Heart left ventricle (tissue), 13 donors: ENCODE measurements at regions not wholly inside any gene's neighbourhood (a gene's known extent, or its start where the extent isn't known, plus 50 kb on each side); places are given as distances from the start of the nearest gene placed in this dataset.

Source experiments
- POLR2A ChIP-seq, 2 donors: fragments of 450-650 bp; IDR thresholded peaks; one replicate each; pipeline ENCODE4 v1.6.1; 2017; ENCODE audit warnings: antibody characterized with exemption in 2 of 2, mild to moderate bottlenecking in 2 of 2, moderate library complexity in 2 of 2
- TF ChIP-seq, protein P1 (sequence below), 12 donors: fragments of 200-600 bp; sonication (generic) in 4 of 12; IDR thresholded peaks; one replicate each; pipeline versions ENCODE4 v1.5.0 to v1.8.0; 2018 to 2022; ENCODE audit warnings: antibody characterized with exemption in 12 of 12, mild to moderate bottlenecking in 5 of 12
- donor health status: ischemic (EF 13 %, LVEDD 7.1; RV severe dilation, severe dysfunction).
- donor health status: DM: no; HTN: yes; CAD: no.
- donor health status: DM: no; HTN: no; CAD: no.
- donor health status: ischemic (EF 25% LVEDD 6.9; RV normal size, moderate dysfunction).
- donor health status: ischemic (EF 25% LVEDD 5.7; RV mildly dilated, moderate dysfunction).
- donor health status: ischemic (EF 35%, LVEDD 5.7; RV mildly dilated, moderate dysfunction).
- donor health status: nonischemic (EF 11% LVEDD 7.7; RV severe dilation, severe dysfunction).
- donor health status: DM: yes; HTN: yes; CAD: no.
- donor health status: PGD.
- donor health status: ischemic (EF 29% LVEDD 5.4; RV normal size, mild dysfunction).
- donor health status: nonischemic (EF 23%, LVEDD 6.1; RV moderate dilation, normal function).

DNA sequence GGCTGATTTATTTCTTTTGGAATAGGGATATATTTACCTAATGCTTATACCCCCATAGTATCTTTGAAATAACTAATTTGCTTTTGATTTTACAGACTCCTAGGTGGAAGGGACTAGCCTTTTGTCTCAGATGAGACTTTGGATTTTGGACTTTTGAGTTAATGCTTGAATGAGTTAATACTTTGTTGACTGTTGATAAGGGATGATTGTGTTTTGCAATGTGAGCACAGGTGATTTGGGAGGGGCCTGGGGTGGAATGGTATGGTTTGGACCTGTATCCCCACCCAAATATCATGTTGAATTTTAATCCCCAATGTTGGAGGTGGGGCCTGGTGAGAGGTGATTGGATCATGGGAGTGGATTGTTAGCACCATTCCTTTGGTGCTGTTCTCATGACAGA is 117.4 kb upstream of the ZC4H2 start:
- TF ChIP-seq, protein P1, sequence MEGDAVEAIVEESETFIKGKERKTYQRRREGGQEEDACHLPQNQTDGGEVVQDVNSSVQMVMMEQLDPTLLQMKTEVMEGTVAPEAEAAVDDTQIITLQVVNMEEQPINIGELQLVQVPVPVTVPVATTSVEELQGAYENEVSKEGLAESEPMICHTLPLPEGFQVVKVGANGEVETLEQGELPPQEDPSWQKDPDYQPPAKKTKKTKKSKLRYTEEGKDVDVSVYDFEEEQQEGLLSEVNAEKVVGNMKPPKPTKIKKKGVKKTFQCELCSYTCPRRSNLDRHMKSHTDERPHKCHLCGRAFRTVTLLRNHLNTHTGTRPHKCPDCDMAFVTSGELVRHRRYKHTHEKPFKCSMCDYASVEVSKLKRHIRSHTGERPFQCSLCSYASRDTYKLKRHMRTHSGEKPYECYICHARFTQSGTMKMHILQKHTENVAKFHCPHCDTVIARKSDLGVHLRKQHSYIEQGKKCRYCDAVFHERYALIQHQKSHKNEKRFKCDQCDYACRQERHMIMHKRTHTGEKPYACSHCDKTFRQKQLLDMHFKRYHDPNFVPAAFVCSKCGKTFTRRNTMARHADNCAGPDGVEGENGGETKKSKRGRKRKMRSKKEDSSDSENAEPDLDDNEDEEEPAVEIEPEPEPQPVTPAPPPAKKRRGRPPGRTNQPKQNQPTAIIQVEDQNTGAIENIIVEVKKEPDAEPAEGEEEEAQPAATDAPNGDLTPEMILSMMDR (IDR thresholded peaks at IDR 0.05) = no peak
- TF ChIP-seq POLR2A (IDR thresholded peaks at IDR 0.05) = no peak
